NCI-H526 (cell line): ENCODE measurements at regions not wholly inside any gene's neighbourhood (a gene's known extent, or its start where the extent isn't known, plus 50 kb on each side); places are given as distances from the start of the nearest gene placed in this dataset.

Experiments used
- DNase-seq, 2 experiments: peaks; one replicate each; lab custom pipeline; 2025; lab: John Stamatoyannopoulos, UW

DNA sequence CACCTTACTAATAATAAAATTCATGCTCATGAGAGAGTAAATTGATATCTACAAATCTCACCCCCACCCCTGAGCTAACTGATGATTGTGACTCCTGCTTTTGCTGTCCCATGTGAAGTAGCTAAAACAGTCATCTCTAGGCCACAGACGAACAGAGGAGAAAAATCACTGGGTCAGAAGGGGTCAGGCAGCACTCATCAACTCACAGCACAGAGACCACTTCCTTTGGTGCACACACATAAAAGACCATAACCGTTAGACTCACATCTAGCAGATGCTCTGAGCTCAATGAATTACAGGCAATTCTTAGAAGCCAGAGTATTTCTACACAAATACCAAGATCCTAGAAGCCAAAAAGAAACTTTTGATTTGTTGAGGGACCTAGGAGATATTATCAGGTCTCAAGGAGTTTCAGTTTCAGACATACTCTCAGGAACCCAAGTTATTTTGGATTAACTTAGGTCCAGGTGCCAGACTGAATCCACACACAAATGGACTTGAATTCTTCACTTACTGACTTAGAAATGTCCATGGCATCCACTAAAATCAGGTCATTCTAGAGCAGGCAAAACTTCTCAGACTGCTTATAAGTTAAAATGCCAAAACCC is 65.0 kb upstream of the TES start:
- DNase-seq, result no peak

DNA sequence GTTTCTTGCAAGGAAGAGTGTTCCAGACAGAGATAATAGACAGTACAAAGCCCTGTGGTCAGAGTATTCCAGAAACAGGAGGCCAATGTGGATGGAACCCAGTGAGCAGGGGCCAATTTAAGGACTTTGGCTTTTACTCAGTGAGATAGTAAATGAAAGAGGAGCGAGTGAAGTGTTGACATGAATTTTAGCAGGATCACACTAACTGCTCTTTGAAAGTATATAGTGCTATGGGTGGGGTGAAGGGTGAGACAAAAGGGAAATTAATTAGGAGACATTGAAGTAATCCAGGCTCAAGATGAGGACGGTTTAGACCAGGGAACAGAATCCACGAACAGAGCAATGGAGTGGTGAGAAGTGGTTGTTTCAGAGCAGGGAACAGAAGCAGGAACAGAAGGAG is 62.2 kb upstream of the TES start:
- DNase-seq, result no peak

DNA sequence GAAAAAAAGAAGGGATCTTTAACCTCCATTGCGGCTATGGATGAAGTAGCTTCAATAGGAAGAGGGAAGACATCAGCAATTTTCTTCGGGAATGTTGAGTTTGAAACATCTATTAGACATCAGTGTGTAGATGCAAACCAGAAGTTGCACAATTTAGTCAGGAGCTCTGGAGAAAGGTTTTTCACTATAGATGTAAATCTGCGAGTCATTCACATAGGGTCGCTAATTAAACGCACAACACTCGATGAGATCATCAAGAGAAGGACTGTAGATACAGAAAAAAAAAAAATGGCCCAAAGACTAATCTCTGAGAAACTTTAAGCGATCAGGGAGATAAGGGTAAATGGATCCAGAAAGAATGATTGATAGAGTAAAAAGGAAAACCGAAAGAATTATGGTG is 61.7 kb upstream of the TES start:
- no peak for DNase-seq

GRCh38 chr7:116150588-116150987 is 59.8 kb upstream of the TES start:
- no peak for DNase-seq

GRCh38 chr7:116152276-116152675 is 58.1 kb upstream of the TES start:
- no peak for DNase-seq

DNA sequence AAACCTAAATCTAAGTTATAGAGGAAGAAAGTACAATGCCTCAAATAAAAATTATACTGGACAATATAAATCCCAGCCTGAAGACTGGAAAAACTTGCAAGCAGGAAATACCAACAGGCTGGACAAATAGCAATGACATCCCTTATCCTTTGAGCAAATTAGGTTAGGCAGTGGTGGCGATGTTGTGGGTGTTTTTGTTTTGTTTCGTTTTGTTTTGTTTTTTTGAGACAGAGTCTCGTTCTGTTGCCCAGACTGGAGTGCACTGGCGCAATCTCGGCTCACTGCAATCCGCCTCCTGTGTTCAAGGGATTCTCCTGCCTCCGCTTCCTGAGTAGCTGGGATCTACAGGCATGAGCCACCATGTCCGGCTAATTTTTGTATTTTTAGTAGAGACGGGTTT is 57.3 kb upstream of the TES start:
- no peak for DNase-seq

DNA sequence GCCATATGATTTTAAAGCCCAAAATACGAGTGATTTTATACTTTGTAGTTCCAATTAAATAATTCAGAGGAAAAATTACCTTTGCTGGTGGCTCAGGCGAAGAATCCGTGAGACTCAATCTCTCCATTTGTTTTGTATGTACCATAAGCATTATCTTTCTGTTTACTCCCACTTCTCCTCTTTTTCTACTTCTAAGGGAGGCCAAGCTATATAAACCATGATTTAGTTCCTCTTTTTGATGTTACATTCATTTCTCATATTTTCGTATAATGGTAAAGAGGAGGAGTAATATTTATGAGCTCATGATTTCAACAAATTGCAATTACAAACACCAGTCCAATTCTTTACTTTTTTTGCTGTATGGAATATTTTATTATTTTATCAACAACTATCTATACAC is 50.6 kb upstream of the TES start:
- DNase-seq, result no peak
